ENCODE measurements at regions not wholly inside any gene's neighbourhood (a gene's known extent, or its start where the extent isn't known, plus 50 kb on each side); places are given as distances from the start of the nearest gene placed in this dataset.
A peak's percentile ranks its signal among the peaks of the same experiment; 100 is the strongest.

GRCh38 chr1:147078606-147079399 is 93.5 kb downstream of the PRKAB2 start:
- Mint-ChIP-seq H3K36me3 (no peaks in the 10 kb centered on the region), H3K27ac (peak overlapping the region in 1 of 7 donors; percentile 80), H3K4me1 (peaks cover 14 to 40% (median 32%) of the 10 kb centered on the region in 4 donors), H3K4me3 (peak overlapping the region; percentile 52 to 89 (median 69)), H3K27me3 (peaks cover 57% of the 10 kb centered on the region in 2 donors), H3K9me3 (peaks cover 0 to 15% (median 4%) of the 10 kb centered on the region in 8 donors)
- Histone ChIP-seq H3K27ac (ENCODE audit: low read depth, low read length) (no peak overlapping the region), H3K27me3 (ENCODE audit: insufficient read depth, low read length) (peaks cover 29% of the 10 kb centered on the region), H3K4me3 (ENCODE audit: low read length in 2 of 2) (no peak overlapping the region), H3K36me3 (ENCODE audit: insufficient read depth, low read length) (no peaks in the 10 kb centered on the region), H3K4me1 (ENCODE audit: insufficient read depth, low read length) (peaks cover 34% of the 10 kb centered on the region), H3K9me3 (ENCODE audit: control insufficient read depth in 1 of 2, low read length in 2 of 2) (no peaks in the 10 kb centered on the region)
- CTCF ChIA-PET (ENCODE audit: partially characterized antibody) = no interaction called here
- POLR2A ChIA-PET (ENCODE audit: partially characterized antibody) = interaction anchor here (3.0 kb wide), 1 partner anchor 36 kb away, joined by 25 read pairs; no protein-coding TSS in a partner anchor
- no peak for DNase-seq
- intact Hi-C loops (cut with micrococcal nuclease) = no loop called here

- Histone ChIP-seq H3K9me3 (ENCODE audit: control insufficient read depth in 1 of 2, low read length in 2 of 2) (no peaks in the 10 kb centered on the region), H3K4me3 (ENCODE audit: low read length in 2 of 2) (no peak overlapping the region), H3K27ac (ENCODE audit: low read depth, low read length) (no peak overlapping the region), H3K4me1 (ENCODE audit: insufficient read depth, low read length) (peaks cover 35% of the 10 kb centered on the region), H3K36me3 (ENCODE audit: insufficient read depth, low read length) (no peaks in the 10 kb centered on the region), H3K27me3 (ENCODE audit: insufficient read depth, low read length) (peaks cover 29% of the 10 kb centered on the region)
- H3K4me1 Mint-ChIP-seq = peaks cover 12 to 40% (median 31%) of the 10 kb centered on the region in 4 donors
- H3K9me3 Mint-ChIP-seq = peaks cover 0 to 15% (median 3%) of the 10 kb centered on the region in 8 donors
- peaks cover 54 to 56% of the 10 kb centered on the region in 2 donors for H3K27me3 Mint-ChIP-seq
- no peak for DNase-seq
- peak overlapping the region in 4 of 8 donors; percentile 25 to 70 (median 42) for H3K4me3 Mint-ChIP-seq
- ChIA-PET CTCF (ENCODE audit: partially characterized antibody) (no interaction called here), POLR2A (ENCODE audit: partially characterized antibody) (no interaction called here)
- peak overlapping the region in 1 of 7 donors; percentile 32 for H3K27ac Mint-ChIP-seq
- H3K36me3 Mint-ChIP-seq = no peaks in the 10 kb centered on the region
- intact Hi-C loops (cut with micrococcal nuclease) = no loop called here
Observed at GRCh38 chr1:147077936-147078605, 94.2 kb downstream of the PRKAB2 start.

DNA sequence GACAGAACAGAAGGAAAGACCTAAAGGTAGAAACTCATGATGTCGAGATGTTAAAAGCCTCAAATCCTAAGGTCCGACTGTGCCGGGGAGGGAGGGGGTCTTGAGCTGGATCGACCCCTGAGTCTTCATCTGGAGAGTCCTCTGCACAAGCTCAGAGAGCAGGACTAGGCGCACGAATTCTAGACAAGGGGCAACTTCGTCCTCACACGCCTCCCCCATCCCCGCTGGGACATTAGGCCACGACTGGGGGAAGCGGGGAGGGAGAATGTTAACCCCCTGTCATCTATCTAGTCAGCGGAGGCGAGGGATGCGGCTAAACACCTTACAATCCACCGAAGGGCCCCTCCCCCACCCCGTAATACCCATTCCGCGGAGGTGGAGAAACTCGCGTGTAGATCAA is 94.7 kb downstream of the PRKAB2 start:
- no peak overlapping the region for H3K27ac ChIP-seq (ENCODE audit: low read depth, low read length)
- ChIA-PET POLR2A (ENCODE audit: partially characterized antibody) (no interaction called here), CTCF (ENCODE audit: partially characterized antibody) (no interaction called here)
- H3K27me3 ChIP-seq (ENCODE audit: insufficient read depth, low read length) = peaks cover 27% of the 10 kb centered on the region
- H3K27me3 Mint-ChIP-seq = peaks cover 54 to 56% of the 10 kb centered on the region in 2 donors
- peaks cover 0 to 13% (median 1%) of the 10 kb centered on the region in 8 donors for H3K9me3 Mint-ChIP-seq
- no peaks in the 10 kb centered on the region for H3K9me3 ChIP-seq (ENCODE audit: control insufficient read depth in 1 of 2, low read length in 2 of 2)
- DNase-seq = no peak
- intact Hi-C loops (cut with micrococcal nuclease) = no loop called here
- no peaks in the 10 kb centered on the region for H3K36me3 ChIP-seq (ENCODE audit: insufficient read depth, low read length)
- no peaks in the 10 kb centered on the region for H3K36me3 Mint-ChIP-seq
- H3K4me1 ChIP-seq (ENCODE audit: insufficient read depth, low read length) = peaks cover 35% of the 10 kb centered on the region
- no peak overlapping the region for H3K4me3 ChIP-seq (ENCODE audit: low read length in 2 of 2)
- peak overlapping the region in 3 of 8 donors; percentile 25 to 59 (median 57) for H3K4me3 Mint-ChIP-seq
- H3K27ac Mint-ChIP-seq = peak overlapping the region in 2 of 7 donors; percentile 25 to 32
- peaks cover 15 to 45% (median 34%) of the 10 kb centered on the region in 4 donors for H3K4me1 Mint-ChIP-seq

DNA sequence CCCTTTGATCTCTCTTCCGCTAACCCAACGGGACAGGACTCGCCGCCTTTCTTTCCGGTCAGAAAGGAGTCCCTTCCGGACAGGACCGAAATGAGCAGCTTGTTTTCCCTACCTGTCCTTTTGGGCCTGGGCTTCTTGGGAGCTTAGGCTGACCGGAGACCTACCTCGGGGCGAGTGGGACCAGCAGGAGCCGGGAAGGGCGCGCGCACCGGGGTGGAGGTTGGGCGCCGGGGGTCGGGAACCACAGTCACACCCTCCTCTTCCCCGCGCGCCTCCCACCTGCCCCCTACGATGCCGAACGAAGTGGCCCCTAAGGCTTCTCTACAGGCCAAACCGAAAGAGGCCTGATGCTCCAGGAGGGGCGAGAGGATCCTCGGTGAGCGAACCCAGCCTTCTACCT is 95.2 kb downstream of the PRKAB2 start:
- Histone ChIP-seq H3K4me1 (ENCODE audit: insufficient read depth, low read length) (peaks cover 35% of the 10 kb centered on the region), H3K4me3 (ENCODE audit: low read length in 2 of 2) (no peak overlapping the region), H3K27ac (ENCODE audit: low read depth, low read length) (no peak overlapping the region), H3K36me3 (ENCODE audit: insufficient read depth, low read length) (no peaks in the 10 kb centered on the region), H3K27me3 (ENCODE audit: insufficient read depth, low read length) (peaks cover 23% of the 10 kb centered on the region), H3K9me3 (ENCODE audit: control insufficient read depth in 1 of 2, low read length in 2 of 2) (no peaks in the 10 kb centered on the region)
- ChIA-PET CTCF (ENCODE audit: partially characterized antibody) (no interaction called here), POLR2A (ENCODE audit: partially characterized antibody) (no interaction called here)
- H3K9me3 Mint-ChIP-seq = peaks cover 0 to 10% (median 0%) of the 10 kb centered on the region in 8 donors
- peaks cover 15 to 46% (median 33%) of the 10 kb centered on the region in 4 donors for H3K4me1 Mint-ChIP-seq
- no peaks in the 10 kb centered on the region for H3K36me3 Mint-ChIP-seq
- DNase-seq = no peak
- intact Hi-C loops (cut with micrococcal nuclease) = no loop called here
- no peak overlapping the region for H3K4me3 Mint-ChIP-seq
- peaks cover 51 to 52% of the 10 kb centered on the region in 2 donors for H3K27me3 Mint-ChIP-seq
- peak overlapping the region in 1 of 7 donors; percentile 25 for H3K27ac Mint-ChIP-seq

DNA sequence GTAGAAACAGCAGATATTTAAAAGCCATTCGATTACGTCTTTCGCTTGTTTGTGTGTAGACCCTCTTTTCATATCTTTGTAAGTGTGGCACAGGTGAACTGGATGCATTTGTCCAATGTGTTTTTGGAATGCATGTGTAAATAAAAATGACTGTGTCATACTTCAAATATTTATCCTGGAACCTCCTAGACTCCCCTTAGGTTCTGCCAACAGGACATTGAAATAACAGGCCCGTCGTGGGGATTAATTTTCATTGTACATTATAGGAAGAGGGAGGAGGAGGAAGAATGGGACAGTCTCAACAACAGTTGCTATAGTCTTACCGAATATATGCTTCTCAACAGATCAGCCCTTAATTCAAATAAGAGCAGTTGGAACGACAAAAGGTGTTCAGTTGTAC is 95.8 kb downstream of the PRKAB2 start:
- peaks cover 15 to 50% (median 34%) of the 10 kb centered on the region in 4 donors for H3K4me1 Mint-ChIP-seq
- Histone ChIP-seq H3K4me3 (ENCODE audit: low read length in 2 of 2) (no peak overlapping the region), H3K4me1 (ENCODE audit: insufficient read depth, low read length) (peaks cover 35% of the 10 kb centered on the region), H3K27me3 (ENCODE audit: insufficient read depth, low read length) (peaks cover 23% of the 10 kb centered on the region), H3K36me3 (ENCODE audit: insufficient read depth, low read length) (no peaks in the 10 kb centered on the region), H3K9me3 (ENCODE audit: control insufficient read depth in 1 of 2, low read length in 2 of 2) (no peaks in the 10 kb centered on the region), H3K27ac (ENCODE audit: low read depth, low read length) (no peak overlapping the region)
- ChIA-PET CTCF (ENCODE audit: partially characterized antibody) (no interaction called here), POLR2A (ENCODE audit: partially characterized antibody) (interaction anchor here (2.0 kb wide), 1 partner anchor 8 kb away, joined by 5 read pairs; no protein-coding TSS in a partner anchor)
- H3K4me3 Mint-ChIP-seq = no peak overlapping the region
- no peaks in the 10 kb centered on the region for H3K36me3 Mint-ChIP-seq
- H3K27ac Mint-ChIP-seq = no peak overlapping the region
- DNase-seq = no peak
- peaks cover 0 to 11% (median 0%) of the 10 kb centered on the region in 8 donors for H3K9me3 Mint-ChIP-seq
- intact Hi-C loops (cut with micrococcal nuclease) = no loop called here
- H3K27me3 Mint-ChIP-seq = peaks cover 51 to 52% of the 10 kb centered on the region in 2 donors

DNA sequence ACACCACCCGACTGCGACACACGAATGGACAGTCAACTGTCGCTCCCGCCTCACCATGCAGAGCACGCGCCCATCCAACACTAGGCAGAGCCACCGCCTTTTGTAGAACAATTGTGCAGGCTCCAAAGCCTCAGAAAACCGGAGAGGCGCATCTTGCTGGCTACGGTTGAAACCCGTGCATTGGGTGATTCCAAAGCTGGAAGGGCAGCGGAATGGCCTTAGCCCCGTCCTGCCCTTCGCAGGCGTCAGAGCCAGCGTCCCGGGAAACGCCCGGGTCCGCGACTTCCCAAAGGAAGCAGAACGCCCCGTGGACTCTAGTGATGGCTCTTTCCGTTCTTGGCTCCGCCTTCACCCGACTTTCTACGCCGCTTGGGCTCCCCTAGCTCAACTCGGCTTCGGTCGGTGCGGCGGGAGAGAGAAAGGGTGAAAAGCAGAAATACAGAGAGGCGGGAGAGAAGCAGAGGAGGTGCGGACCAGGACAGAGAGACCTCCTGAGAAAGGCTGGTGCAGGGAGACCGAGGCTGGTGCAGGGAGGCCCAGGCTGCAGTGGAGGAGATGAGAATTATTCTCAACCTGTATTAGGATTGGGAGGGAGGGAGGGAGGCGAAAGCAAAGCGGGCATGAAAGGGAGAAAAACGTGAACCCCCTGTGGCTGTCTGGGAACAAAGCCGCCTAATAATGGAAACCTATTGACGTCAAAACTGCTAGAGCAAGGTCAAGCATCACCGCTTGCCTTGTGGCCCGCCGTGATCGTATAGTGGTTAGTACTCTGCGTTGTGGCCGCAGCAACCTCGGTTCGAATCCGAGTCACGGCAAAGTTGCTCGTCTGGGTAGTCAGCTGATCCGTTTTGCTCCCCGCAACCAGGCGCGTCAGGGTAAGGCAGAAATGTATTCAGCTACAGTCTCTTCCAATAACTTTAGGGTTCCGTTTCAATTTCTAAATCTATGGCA is 99.5 kb downstream of the PRKAB2 start:
- POLR2A ChIA-PET (ENCODE audit: partially characterized antibody) = interaction anchor here (0.6 to 1.7 kb wide), 4 partner anchors 12 to 30 kb away, joined by 3 to 10 read pairs (median 6); no protein-coding TSS in a partner anchor
- peaks cover 0 to 11% (median 0%) of the 10 kb centered on the region in 8 donors for H3K9me3 Mint-ChIP-seq
- no peaks in the 10 kb centered on the region for H3K36me3 Mint-ChIP-seq
- Histone ChIP-seq H3K4me1 (ENCODE audit: insufficient read depth, low read length) (peaks cover 10% of the 10 kb centered on the region), H3K4me3 (ENCODE audit: low read length in 2 of 2) (peak overlapping the region; percentile 23), H3K27me3 (ENCODE audit: insufficient read depth, low read length) (peaks cover 6% of the 10 kb centered on the region), H3K27ac (ENCODE audit: low read depth, low read length) (no peak overlapping the region), H3K36me3 (ENCODE audit: insufficient read depth, low read length) (no peaks in the 10 kb centered on the region), H3K9me3 (ENCODE audit: control insufficient read depth in 1 of 2, low read length in 2 of 2) (no peaks in the 10 kb centered on the region)
- H3K4me3 Mint-ChIP-seq = peak overlapping the region; percentile 66 to 99 (median 87)
- CTCF ChIA-PET (ENCODE audit: partially characterized antibody) = interaction anchor here (1.2 kb wide), 1 partner anchor 9 kb away, joined by 3 read pairs; no protein-coding TSS in a partner anchor
- H3K27ac Mint-ChIP-seq = peak overlapping the region in 4 of 7 donors; percentile 68 to 94 (median 82)
- peaks cover 6 to 41% (median 19%) of the 10 kb centered on the region in 4 donors for H3K4me1 Mint-ChIP-seq
- intact Hi-C loops (cut with micrococcal nuclease) = loop anchor here (1.0 kb wide), 1 partner anchor 12 kb away; no protein-coding TSS in a partner anchor
- peaks cover 26 to 30% of the 10 kb centered on the region in 2 donors for H3K27me3 Mint-ChIP-seq
- peak in 3 of 5 donors; percentile 27 to 47 (median 28) for DNase-seq

Data from CD4-positive, alpha-beta memory T cell (primary cell).